Liver (tissue), 8 donors: ENCODE measurements at regions not wholly inside any gene's neighbourhood (a gene's known extent, or its start where the extent isn't known, plus 50 kb on each side); places are given as distances from the start of the nearest gene placed in this dataset.

Source experiments
- DNase-seq: peaks from one replicate; pipeline ENCODE4 v3.0.0-alpha.2; 2017; ENCODE audit warnings: low spot score
- H3K27ac ChIP-seq, 2 donors: one replicate each; pipeline ENCODE4 v1.7.0; 2013; ENCODE audit warnings: inconsistent platforms in 2 of 2, low read length in 2 of 2, control low read depth in 1 of 2, low read depth in 1 of 2, mild to moderate bottlenecking in 1 of 2
- H3K27me3 ChIP-seq, 4 donors: one replicate each; pipeline versions ENCODE4 v1.6.1 to v1.7.0; 2013; ENCODE audit warnings: low read length in 3 of 4, inconsistent platforms in 1 of 4, mild to moderate bottlenecking in 1 of 4, moderate library complexity in 1 of 4; ENCODE audit not compliant: control insufficient read depth in 4 of 4, insufficient read depth in 4 of 4
- H3K36me3 ChIP-seq, 4 donors: one replicate each; pipeline versions ENCODE4 v1.6.1 to v1.7.0; 2013; ENCODE audit warnings: low read length in 3 of 4, mild to moderate bottlenecking in 3 of 4, low read depth in 1 of 4, moderate library complexity in 1 of 4; ENCODE audit not compliant: control insufficient read depth in 4 of 4, insufficient read depth in 3 of 4
- H3K4me1 ChIP-seq, 4 donors: one replicate each; pipeline versions ENCODE4 v1.6.1 to v1.7.0; 2013; ENCODE audit warnings: low read length in 3 of 4, mild to moderate bottlenecking in 3 of 4, moderate library complexity in 1 of 4; ENCODE audit not compliant: control insufficient read depth in 4 of 4, insufficient read depth in 4 of 4
- H3K4me3 ChIP-seq, 3 donors: one replicate each; pipeline versions ENCODE4 v1.6.1 to v1.7.0; 2013; ENCODE audit warnings: low read length in 3 of 3, control low read depth in 1 of 3, low read depth in 1 of 3, mild to moderate bottlenecking in 1 of 3
- H3K9ac ChIP-seq, 2 donors: one replicate each; pipeline ENCODE4 v1.7.0; 2013; ENCODE audit warnings: low read length in 2 of 2, mild to moderate bottlenecking in 2 of 2, moderate library complexity in 2 of 2, control low read depth in 1 of 2, low read depth in 1 of 2
- H3K9me3 ChIP-seq, 4 donors: one replicate each; pipeline versions ENCODE4 v1.6.1 to v1.7.0; 2013; ENCODE audit warnings: low read length in 3 of 4; ENCODE audit not compliant: control insufficient read depth in 4 of 4
- EGR1 ChIP-seq, 2 donors: IDR thresholded peaks; 2 replicates each; pipeline ENCODE4 v1.6.1; 2016 to 2018; ENCODE audit warnings: antibody characterized with exemption in 2 of 2, low read depth in 2 of 2
- FOXA1 ChIP-seq: IDR thresholded peaks from 2 replicates; pipeline ENCODE4 v1.6.1; 2016; ENCODE audit warnings: antibody characterized with exemption
- FOXA2 ChIP-seq: IDR thresholded peaks from 2 replicates; pipeline ENCODE4 v1.6.1; 2016; ENCODE audit warnings: antibody characterized with exemption
- GABPA ChIP-seq, 2 donors: IDR thresholded peaks in 1 of 2; conservative IDR thresholded peaks in 1 of 2; 2 replicates each; pipeline ENCODE4 v1.6.1; 2016; ENCODE audit warnings: antibody characterized with exemption in 2 of 2, mild to moderate bottlenecking in 1 of 2, moderate library complexity in 1 of 2
- HNF4A ChIP-seq, 2 donors: conservative IDR thresholded peaks; 2 replicates each; pipeline ENCODE4 v1.6.1; 2016; ENCODE audit warnings: antibody characterized with exemption in 2 of 2, mild to moderate bottlenecking in 2 of 2
- HNF4G ChIP-seq: IDR thresholded peaks from 2 replicates; pipeline ENCODE4 v1.6.1; 2016; ENCODE audit warnings: antibody characterized with exemption
- JUND ChIP-seq, 2 donors: IDR thresholded peaks; 2 replicates each; pipeline ENCODE4 v1.6.1; 2016; ENCODE audit warnings: antibody characterized with exemption in 2 of 2
- NR2F2 ChIP-seq: IDR thresholded peaks from 2 replicates; pipeline ENCODE4 v1.6.1; 2016; ENCODE audit warnings: antibody characterized with exemption
- RAD21 ChIP-seq, 2 donors: IDR thresholded peaks; 2 replicates each; pipeline ENCODE4 v1.6.1; 2016; ENCODE audit warnings: antibody characterized with exemption in 2 of 2, mild to moderate bottlenecking in 2 of 2
- SP1 ChIP-seq: IDR thresholded peaks from 2 replicates; pipeline ENCODE4 v1.6.1; 2018; ENCODE audit warnings: antibody characterized with exemption, mild to moderate bottlenecking
- TAF1 ChIP-seq: conservative IDR thresholded peaks from 2 replicates; pipeline ENCODE4 v1.6.1; 2016; ENCODE audit warnings: antibody characterized with exemption, mild to moderate bottlenecking
- YY1 ChIP-seq: IDR thresholded peaks from 2 replicates; pipeline ENCODE4 v1.6.1; 2016; ENCODE audit warnings: antibody characterized with exemption, mild to moderate bottlenecking
- WGBS: extraction: QIAGEN DNeasy Blood & Tissue Kit; methylation state at CpG from one replicate; pipeline ENCODE4 v1.1.7; 2013; 5-methylcytosine and 5-hydroxymethylcytosine counted together
- TF ChIP-seq, protein P1 (sequence below): IDR thresholded peaks from 2 replicates; pipeline ENCODE4 v1.6.1; 2016; ENCODE audit warnings: antibody characterized with exemption
- TF ChIP-seq, protein P2 (sequence below): fragments of 150-350 bp; IDR thresholded peaks from 2 replicates; pipeline ENCODE4 v1.5.1; 2017; ENCODE audit warnings: improper control_type of control experiment, low read depth, low read length; ENCODE audit not compliant: missing input control
- TF ChIP-seq, protein P3 (sequence below): IDR thresholded peaks from 2 replicates; pipeline ENCODE4 v1.6.1; 2016; ENCODE audit warnings: antibody characterized with exemption
- TF ChIP-seq, protein P4 (sequence below): IDR thresholded peaks from 2 replicates; pipeline ENCODE4 v1.6.1; 2016; ENCODE audit warnings: antibody characterized with exemption, mild to moderate bottlenecking
- TF ChIP-seq, protein P5 (sequence below): IDR thresholded peaks from 2 replicates; pipeline ENCODE4 v1.6.1; 2016; ENCODE audit warnings: antibody characterized with exemption
- donor health status: healthy.
- donor health status: healthy.
- donor health status: healthy.
- donor health status: healthy.
- donor health status: healthy.

DNA sequence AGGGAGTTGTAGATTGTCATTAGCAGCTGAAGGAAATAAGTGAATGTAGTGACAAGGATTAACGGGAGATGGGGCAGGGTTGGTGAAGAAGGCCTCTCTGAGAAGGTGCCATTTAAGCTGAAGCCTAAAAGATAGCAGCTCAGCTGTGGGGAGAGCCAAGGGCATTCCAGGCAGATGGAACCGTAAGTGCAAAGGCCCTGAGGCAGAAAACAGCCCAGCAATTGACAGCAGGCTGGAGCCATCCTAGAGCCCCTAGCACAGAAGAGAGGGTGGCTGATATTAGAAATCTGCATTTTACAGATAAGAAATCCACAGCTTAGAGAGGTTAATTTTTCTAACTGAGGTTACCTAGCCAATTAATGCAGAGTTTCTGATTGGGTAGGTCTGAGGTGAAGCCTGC lies 374.5 kb upstream of the PROK2 start:
- Histone ChIP-seq H3K4me1 (peaks cover 3 to 26% (median 18%) of the 10 kb centered on the region in 4 donors), H3K36me3 (peaks cover 0 to 2% (median 0%) of the 10 kb centered on the region in 4 donors), H3K27me3 (no peaks in the 10 kb centered on the region), H3K9me3 (no peaks in the 10 kb centered on the region), H3K4me3 (no peak overlapping the region), H3K27ac (no peak overlapping the region), H3K9ac (no peak overlapping the region)
- TF ChIP-seq NR2F2 = no peak
- no peak for TF ChIP-seq RAD21 (IDR thresholded peaks at IDR 0.05)
- TF ChIP-seq JUND (IDR thresholded peaks at IDR 0.05) = no peak
- no peak for TF ChIP-seq HNF4G
- no peak for TF ChIP-seq HNF4A (conservative IDR thresholded peaks at IDR 0.05)
- TF ChIP-seq, protein P1, sequence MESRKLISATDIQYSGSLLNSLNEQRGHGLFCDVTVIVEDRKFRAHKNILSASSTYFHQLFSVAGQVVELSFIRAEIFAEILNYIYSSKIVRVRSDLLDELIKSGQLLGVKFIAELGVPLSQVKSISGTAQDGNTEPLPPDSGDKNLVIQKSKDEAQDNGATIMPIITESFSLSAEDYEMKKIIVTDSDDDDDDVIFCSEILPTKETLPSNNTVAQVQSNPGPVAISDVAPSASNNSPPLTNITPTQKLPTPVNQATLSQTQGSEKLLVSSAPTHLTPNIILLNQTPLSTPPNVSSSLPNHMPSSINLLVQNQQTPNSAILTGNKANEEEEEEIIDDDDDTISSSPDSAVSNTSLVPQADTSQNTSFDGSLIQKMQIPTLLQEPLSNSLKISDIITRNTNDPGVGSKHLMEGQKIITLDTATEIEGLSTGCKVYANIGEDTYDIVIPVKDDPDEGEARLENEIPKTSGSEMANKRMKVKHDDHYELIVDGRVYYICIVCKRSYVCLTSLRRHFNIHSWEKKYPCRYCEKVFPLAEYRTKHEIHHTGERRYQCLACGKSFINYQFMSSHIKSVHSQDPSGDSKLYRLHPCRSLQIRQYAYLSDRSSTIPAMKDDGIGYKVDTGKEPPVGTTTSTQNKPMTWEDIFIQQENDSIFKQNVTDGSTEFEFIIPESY = no peak
- no peak for TF ChIP-seq YY1
- TF ChIP-seq SP1 = no peak
- TF ChIP-seq, protein P2, sequence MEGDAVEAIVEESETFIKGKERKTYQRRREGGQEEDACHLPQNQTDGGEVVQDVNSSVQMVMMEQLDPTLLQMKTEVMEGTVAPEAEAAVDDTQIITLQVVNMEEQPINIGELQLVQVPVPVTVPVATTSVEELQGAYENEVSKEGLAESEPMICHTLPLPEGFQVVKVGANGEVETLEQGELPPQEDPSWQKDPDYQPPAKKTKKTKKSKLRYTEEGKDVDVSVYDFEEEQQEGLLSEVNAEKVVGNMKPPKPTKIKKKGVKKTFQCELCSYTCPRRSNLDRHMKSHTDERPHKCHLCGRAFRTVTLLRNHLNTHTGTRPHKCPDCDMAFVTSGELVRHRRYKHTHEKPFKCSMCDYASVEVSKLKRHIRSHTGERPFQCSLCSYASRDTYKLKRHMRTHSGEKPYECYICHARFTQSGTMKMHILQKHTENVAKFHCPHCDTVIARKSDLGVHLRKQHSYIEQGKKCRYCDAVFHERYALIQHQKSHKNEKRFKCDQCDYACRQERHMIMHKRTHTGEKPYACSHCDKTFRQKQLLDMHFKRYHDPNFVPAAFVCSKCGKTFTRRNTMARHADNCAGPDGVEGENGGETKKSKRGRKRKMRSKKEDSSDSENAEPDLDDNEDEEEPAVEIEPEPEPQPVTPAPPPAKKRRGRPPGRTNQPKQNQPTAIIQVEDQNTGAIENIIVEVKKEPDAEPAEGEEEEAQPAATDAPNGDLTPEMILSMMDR = no peak
- TF ChIP-seq, protein P3, sequence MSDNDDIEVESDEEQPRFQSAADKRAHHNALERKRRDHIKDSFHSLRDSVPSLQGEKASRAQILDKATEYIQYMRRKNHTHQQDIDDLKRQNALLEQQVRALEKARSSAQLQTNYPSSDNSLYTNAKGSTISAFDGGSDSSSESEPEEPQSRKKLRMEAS = no peak
- TF ChIP-seq FOXA1 = no peak
- TF ChIP-seq EGR1 (IDR thresholded peaks at IDR 0.05; ENCODE audit: low read depth in 2 of 2) = no peak
- TF ChIP-seq, protein P4, sequence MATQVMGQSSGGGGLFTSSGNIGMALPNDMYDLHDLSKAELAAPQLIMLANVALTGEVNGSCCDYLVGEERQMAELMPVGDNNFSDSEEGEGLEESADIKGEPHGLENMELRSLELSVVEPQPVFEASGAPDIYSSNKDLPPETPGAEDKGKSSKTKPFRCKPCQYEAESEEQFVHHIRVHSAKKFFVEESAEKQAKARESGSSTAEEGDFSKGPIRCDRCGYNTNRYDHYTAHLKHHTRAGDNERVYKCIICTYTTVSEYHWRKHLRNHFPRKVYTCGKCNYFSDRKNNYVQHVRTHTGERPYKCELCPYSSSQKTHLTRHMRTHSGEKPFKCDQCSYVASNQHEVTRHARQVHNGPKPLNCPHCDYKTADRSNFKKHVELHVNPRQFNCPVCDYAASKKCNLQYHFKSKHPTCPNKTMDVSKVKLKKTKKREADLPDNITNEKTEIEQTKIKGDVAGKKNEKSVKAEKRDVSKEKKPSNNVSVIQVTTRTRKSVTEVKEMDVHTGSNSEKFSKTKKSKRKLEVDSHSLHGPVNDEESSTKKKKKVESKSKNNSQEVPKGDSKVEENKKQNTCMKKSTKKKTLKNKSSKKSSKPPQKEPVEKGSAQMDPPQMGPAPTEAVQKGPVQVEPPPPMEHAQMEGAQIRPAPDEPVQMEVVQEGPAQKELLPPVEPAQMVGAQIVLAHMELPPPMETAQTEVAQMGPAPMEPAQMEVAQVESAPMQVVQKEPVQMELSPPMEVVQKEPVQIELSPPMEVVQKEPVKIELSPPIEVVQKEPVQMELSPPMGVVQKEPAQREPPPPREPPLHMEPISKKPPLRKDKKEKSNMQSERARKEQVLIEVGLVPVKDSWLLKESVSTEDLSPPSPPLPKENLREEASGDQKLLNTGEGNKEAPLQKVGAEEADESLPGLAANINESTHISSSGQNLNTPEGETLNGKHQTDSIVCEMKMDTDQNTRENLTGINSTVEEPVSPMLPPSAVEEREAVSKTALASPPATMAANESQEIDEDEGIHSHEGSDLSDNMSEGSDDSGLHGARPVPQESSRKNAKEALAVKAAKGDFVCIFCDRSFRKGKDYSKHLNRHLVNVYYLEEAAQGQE = no peak
- TF ChIP-seq GABPA (IDR thresholded peaks at IDR 0.05 in 1 of 2, conservative IDR thresholded peaks at IDR 0.05 in 1 of 2) = no peak
- DNase-seq = no peak
- WGBS = 98% methylated on average over 2 of the region's 2 CpGs

DNA sequence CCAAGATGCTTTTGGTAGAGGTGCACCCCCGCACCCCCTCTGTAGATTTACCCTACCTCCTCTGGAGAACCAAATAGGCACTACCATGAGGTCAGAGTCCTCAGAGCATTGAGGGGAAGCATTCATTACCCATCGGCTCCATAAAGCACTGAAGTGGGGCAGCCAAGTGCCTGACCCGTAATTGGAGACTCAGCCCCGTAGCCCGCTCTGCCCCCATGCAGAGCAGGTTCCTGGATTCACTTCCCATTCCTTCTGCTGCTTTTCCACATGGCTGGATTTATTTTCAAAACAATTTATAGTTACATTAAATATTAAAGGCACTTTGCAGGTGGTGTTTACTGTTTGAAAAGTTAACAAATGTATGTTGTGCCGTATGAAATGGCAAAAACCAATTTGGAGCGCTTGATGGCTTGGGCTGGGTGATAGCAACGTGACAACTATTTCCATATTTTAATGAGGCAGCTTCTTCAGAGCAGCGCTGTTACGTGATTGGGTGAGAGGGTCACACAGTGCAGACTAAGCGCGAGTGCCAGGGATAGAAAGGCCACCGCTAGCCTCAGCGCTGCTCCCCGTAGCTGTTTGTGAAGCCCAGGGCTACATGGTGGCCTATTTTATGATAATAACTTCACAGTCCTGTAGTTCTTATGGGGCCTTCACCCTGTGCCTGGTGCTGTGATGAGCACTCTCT lies 373.8 kb upstream of the PROK2 start:
- WGBS = 97% methylated on average over 15 of the region's 15 CpGs
- Histone ChIP-seq H3K27ac (no peak overlapping the region), H3K4me1 (peaks cover 3 to 33% (median 22%) of the 10 kb centered on the region in 4 donors), H3K27me3 (no peaks in the 10 kb centered on the region), H3K9ac (no peak overlapping the region), H3K36me3 (peaks cover 0 to 2% (median 0%) of the 10 kb centered on the region in 4 donors), H3K4me3 (no peak overlapping the region), H3K9me3 (no peaks in the 10 kb centered on the region)
- DNase-seq = no peak
- no peak for TF ChIP-seq FOXA2
- no peak for TF ChIP-seq SP1
- TF ChIP-seq, protein P1 = no peak
- TF ChIP-seq HNF4A (conservative IDR thresholded peaks at IDR 0.05) = no peak
- TF ChIP-seq, protein P3 = no peak
- TF ChIP-seq EGR1 (IDR thresholded peaks at IDR 0.05; ENCODE audit: low read depth in 2 of 2) = no peak
- TF ChIP-seq, protein P2 = no peak
- no peak for TF ChIP-seq YY1
- no peak for TF ChIP-seq GABPA (IDR thresholded peaks at IDR 0.05 in 1 of 2, conservative IDR thresholded peaks at IDR 0.05 in 1 of 2)
- TF ChIP-seq JUND (IDR thresholded peaks at IDR 0.05) = no peak
- TF ChIP-seq, protein P5, sequence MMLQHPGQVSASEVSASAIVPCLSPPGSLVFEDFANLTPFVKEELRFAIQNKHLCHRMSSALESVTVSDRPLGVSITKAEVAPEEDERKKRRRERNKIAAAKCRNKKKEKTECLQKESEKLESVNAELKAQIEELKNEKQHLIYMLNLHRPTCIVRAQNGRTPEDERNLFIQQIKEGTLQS = no peak
- no peak for TF ChIP-seq RAD21 (IDR thresholded peaks at IDR 0.05)
- no peak for TF ChIP-seq TAF1
